Activated naive CD4-positive, alpha-beta T cell treated with anti-CD3 and anti-CD28 coated beads, Interleukin-2, amount 50 U/mL, for 24 hours (primary cell): ENCODE measurements at regions not wholly inside any gene's neighbourhood (a gene's known extent, or its start where the extent isn't known, plus 50 kb on each side); places are given as distances from the start of the nearest gene placed in this dataset.

Source experiments
- H3K27ac Mint-ChIP-seq: one replicate; pipeline ENCODE4 v1.8.0; 2021; ENCODE audit warnings: mild to moderate bottlenecking, mixed read lengths
- H3K27me3 Mint-ChIP-seq: one replicate; pipeline ENCODE4 v1.8.0; 2021; ENCODE audit warnings: mixed read lengths
- H3K36me3 Mint-ChIP-seq: one replicate; pipeline ENCODE4 v1.8.0; 2021; ENCODE audit warnings: mixed read lengths
- H3K4me1 Mint-ChIP-seq: one replicate; pipeline ENCODE4 v1.8.0; 2021; ENCODE audit warnings: mixed read lengths
- H3K4me3 Mint-ChIP-seq: one replicate; pipeline ENCODE4 v1.8.0; 2021; ENCODE audit warnings: mild to moderate bottlenecking, mixed read lengths
- H3K9me3 Mint-ChIP-seq: one replicate; pipeline ENCODE4 v1.8.0; 2021; ENCODE audit warnings: mixed read lengths

GRCh38 chr3:68485051-68485450, 447.3 kb downstream of the TAFA4 start:
- H3K27me3 Mint-ChIP-seq, result no peaks in the 10 kb centered on the region
- H3K36me3 Mint-ChIP-seq, result peaks cover 7% of the 10 kb centered on the region
- H3K4me1 Mint-ChIP-seq, result no peaks in the 10 kb centered on the region
- H3K9me3 Mint-ChIP-seq, result no peaks in the 10 kb centered on the region
- no peak overlapping the region for H3K27ac Mint-ChIP-seq
- no peak overlapping the region for H3K4me3 Mint-ChIP-seq

- peaks cover 7% of the 10 kb centered on the region for H3K36me3 Mint-ChIP-seq
- no peak overlapping the region for H3K4me3 Mint-ChIP-seq
- no peaks in the 10 kb centered on the region for H3K4me1 Mint-ChIP-seq
- no peaks in the 10 kb centered on the region for H3K27me3 Mint-ChIP-seq
- no peaks in the 10 kb centered on the region for H3K9me3 Mint-ChIP-seq
- H3K27ac Mint-ChIP-seq, result no peak overlapping the region
These were observed 448.7 kb downstream of the TAFA4 start for GRCh38 chr3:68483601-68484000.

DNA sequence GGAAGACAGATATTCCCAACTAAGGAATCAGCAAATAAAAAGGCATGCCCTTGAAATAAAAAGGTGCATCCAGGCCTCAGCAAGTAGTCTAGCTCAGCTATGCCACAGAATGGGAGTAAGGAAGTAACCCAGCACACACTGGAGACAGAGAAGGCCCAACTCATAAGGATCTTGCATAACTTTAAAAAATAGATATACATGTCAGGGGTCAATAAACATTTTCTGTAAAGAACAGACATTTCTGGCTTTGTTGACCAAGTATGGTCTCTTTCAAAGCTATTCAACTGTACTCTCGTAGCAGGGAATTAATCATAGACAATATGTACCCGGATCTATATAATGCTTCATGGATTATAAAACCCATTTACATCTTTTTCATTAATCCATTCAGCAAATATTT, 449.3 kb downstream of the TAFA4 start:
- Mint-ChIP-seq H3K27ac (no peak overlapping the region), H3K4me1 (no peaks in the 10 kb centered on the region)

GRCh38 chr3:68482565-68482964, 449.8 kb downstream of the TAFA4 start:
- H3K27ac Mint-ChIP-seq, result no peak overlapping the region
- no peaks in the 10 kb centered on the region for H3K4me1 Mint-ChIP-seq
- H3K27me3 Mint-ChIP-seq, result no peaks in the 10 kb centered on the region
- H3K36me3 Mint-ChIP-seq, result peaks cover 7% of the 10 kb centered on the region
- no peak overlapping the region for H3K4me3 Mint-ChIP-seq
- H3K9me3 Mint-ChIP-seq, result no peaks in the 10 kb centered on the region

More for the DNA sequence above, 449.3 kb downstream of the TAFA4 start:
- Mint-ChIP-seq H3K36me3 (peaks cover 7% of the 10 kb centered on the region), H3K4me3 (no peak overlapping the region), H3K9me3 (no peaks in the 10 kb centered on the region), H3K27me3 (no peaks in the 10 kb centered on the region)

- Mint-ChIP-seq H3K27ac (no peak overlapping the region), H3K36me3 (peaks cover 7% of the 10 kb centered on the region), H3K4me3 (no peak overlapping the region), H3K4me1 (no peaks in the 10 kb centered on the region), H3K27me3 (no peaks in the 10 kb centered on the region), H3K9me3 (no peaks in the 10 kb centered on the region)
These were observed 452.6 kb downstream of the TAFA4 start for GRCh38 chr3:68479779-68480178.

DNA sequence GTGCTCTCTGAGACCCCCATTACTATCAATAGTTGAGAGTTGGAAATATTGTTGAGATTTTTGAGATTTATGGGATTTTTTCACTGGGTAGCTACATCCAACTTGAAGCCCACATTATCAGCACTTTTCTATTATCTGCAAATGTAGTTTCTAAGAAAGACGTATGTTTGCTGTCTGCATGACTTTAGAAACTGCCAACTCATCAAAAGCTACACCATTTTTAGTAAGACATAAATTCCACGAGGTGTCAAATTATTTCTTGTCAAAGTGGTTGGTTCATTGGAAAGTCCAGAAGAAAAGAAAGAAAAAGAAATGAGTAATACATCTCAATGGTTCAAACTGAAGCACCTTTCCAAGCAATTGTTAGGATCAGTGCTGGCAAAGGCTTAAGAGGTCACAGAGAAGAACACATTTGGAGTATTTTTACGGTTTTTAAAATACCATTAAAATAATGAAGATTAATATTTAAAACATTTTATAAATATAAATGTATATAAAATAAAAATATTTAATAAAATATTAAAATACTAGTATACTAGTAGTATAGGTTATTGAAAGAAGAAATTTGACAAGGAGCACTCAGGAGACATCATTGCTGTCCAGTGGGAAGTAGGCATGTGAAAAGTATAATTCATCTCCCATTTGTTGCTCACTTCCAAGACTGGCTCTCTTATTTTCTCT, 463.5 kb downstream of the TAFA4 start:
- no peaks in the 10 kb centered on the region for H3K9me3 Mint-ChIP-seq
- H3K4me1 Mint-ChIP-seq, result no peaks in the 10 kb centered on the region
- H3K27me3 Mint-ChIP-seq, result no peaks in the 10 kb centered on the region
- no peak overlapping the region for H3K4me3 Mint-ChIP-seq
- no peak overlapping the region for H3K27ac Mint-ChIP-seq
- no peaks in the 10 kb centered on the region for H3K36me3 Mint-ChIP-seq

GRCh38 chr3:68467465-68467864, 464.9 kb downstream of the TAFA4 start:
- Mint-ChIP-seq H3K36me3 (no peaks in the 10 kb centered on the region), H3K4me1 (no peaks in the 10 kb centered on the region), H3K27ac (no peak overlapping the region), H3K4me3 (no peak overlapping the region), H3K9me3 (no peaks in the 10 kb centered on the region), H3K27me3 (no peaks in the 10 kb centered on the region)

DNA sequence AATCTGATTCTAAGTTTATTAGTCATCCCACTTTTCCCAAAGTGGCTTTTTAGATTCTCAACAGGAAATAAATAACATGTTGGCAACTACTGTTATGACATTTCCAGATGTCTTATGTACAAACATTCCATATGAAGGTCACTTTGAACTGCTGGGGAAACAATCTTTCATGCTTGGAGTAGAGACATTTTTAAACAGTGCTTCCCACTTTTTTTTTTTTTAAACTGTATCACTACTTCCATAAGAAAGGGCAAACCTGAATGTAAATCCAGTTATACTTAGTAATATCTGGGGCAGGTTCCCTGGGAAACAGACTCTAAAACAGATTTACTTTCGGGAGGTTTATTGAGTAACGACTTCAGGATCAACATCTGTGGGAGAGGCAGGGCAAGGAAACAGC, 473.8 kb downstream of the TAFA4 start:
- no peaks in the 10 kb centered on the region for H3K27me3 Mint-ChIP-seq
- H3K9me3 Mint-ChIP-seq, result peaks cover 13% of the 10 kb centered on the region
- H3K4me3 Mint-ChIP-seq, result no peak overlapping the region
- no peak overlapping the region for H3K27ac Mint-ChIP-seq
- H3K4me1 Mint-ChIP-seq, result no peaks in the 10 kb centered on the region
- H3K36me3 Mint-ChIP-seq, result peaks cover 11% of the 10 kb centered on the region

GRCh38 chr3:68448510-68449383, 483.6 kb downstream of the TAFA4 start:
- Mint-ChIP-seq H3K36me3 (peaks cover 3% of the 10 kb centered on the region), H3K27me3 (no peaks in the 10 kb centered on the region), H3K4me3 (no peak overlapping the region), H3K27ac (no peak overlapping the region), H3K4me1 (no peaks in the 10 kb centered on the region), H3K9me3 (peaks cover 3% of the 10 kb centered on the region)

DNA sequence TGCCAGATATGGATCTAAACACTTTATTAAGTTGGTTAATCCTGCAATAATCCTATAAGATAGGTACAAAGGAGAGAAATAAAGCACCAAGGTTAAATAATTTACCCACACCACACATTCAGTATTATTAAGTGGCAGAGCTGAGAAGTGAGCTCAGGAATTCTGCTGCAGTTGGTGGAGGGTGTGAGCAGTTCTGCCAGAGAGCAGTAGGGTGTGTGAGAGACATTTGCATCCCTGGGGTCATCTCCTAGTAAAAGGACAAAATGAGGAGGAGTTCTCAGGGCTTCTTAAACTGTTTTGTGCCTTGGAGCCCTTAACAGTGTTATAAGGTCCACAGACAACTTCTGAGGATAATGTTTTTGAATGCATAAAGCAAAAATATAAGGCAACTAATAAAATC, 484.5 kb downstream of the TAFA4 start:
- H3K27ac Mint-ChIP-seq, result no peak overlapping the region
- H3K9me3 Mint-ChIP-seq, result peaks cover 3% of the 10 kb centered on the region
- H3K4me3 Mint-ChIP-seq, result no peak overlapping the region

GRCh38 chr3:68441054-68441453, 491.3 kb downstream of the TAFA4 start:
- Mint-ChIP-seq H3K4me3 (no peak overlapping the region), H3K27me3 (no peaks in the 10 kb centered on the region), H3K36me3 (peaks cover 7% of the 10 kb centered on the region), H3K9me3 (peaks cover 5% of the 10 kb centered on the region), H3K4me1 (no peaks in the 10 kb centered on the region), H3K27ac (no peak overlapping the region)

More for the DNA sequence above, 484.5 kb downstream of the TAFA4 start:
- Mint-ChIP-seq H3K36me3 (peaks cover 3% of the 10 kb centered on the region), H3K4me1 (no peaks in the 10 kb centered on the region), H3K27me3 (no peaks in the 10 kb centered on the region)

GRCh38 chr3:68436619-68437401, 495.5 kb downstream of the TAFA4 start:
- H3K9me3 Mint-ChIP-seq, result peaks cover 5% of the 10 kb centered on the region
- no peak overlapping the region for H3K27ac Mint-ChIP-seq
- no peak overlapping the region for H3K4me3 Mint-ChIP-seq
- no peaks in the 10 kb centered on the region for H3K4me1 Mint-ChIP-seq
- H3K27me3 Mint-ChIP-seq, result no peaks in the 10 kb centered on the region
- peaks cover 4% of the 10 kb centered on the region for H3K36me3 Mint-ChIP-seq

DNA sequence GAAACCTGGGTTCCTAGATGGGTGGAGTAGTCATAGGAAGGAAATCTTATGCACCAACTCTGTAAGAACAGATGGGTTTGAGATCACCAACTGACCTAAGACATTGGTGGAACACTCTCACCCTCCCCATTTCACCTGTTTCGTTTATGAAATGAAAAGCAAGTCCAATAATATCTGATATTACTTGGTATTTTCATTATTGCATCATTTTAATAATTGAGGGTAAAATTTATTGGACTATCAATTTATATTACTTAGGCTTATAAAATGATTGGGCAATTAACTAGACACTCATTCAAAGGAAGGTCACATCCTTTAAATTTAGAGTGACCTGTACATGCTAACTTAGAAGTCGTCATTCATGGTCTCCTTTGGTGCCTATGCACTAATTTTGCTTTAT, 503.9 kb downstream of the TAFA4 start:
- H3K4me3 Mint-ChIP-seq, result no peak overlapping the region
- H3K27me3 Mint-ChIP-seq, result no peaks in the 10 kb centered on the region
- no peak overlapping the region for H3K27ac Mint-ChIP-seq
- no peaks in the 10 kb centered on the region for H3K36me3 Mint-ChIP-seq
- no peaks in the 10 kb centered on the region for H3K9me3 Mint-ChIP-seq
- H3K4me1 Mint-ChIP-seq, result no peaks in the 10 kb centered on the region

- peaks cover 3% of the 10 kb centered on the region for H3K36me3 Mint-ChIP-seq
- no peak overlapping the region for H3K27ac Mint-ChIP-seq
- no peaks in the 10 kb centered on the region for H3K27me3 Mint-ChIP-seq
- H3K4me1 Mint-ChIP-seq, result no peaks in the 10 kb centered on the region
- no peak overlapping the region for H3K4me3 Mint-ChIP-seq
- no peaks in the 10 kb centered on the region for H3K9me3 Mint-ChIP-seq
These were observed 507.4 kb downstream of the TAFA4 start for GRCh38 chr3:68424796-68425460.

DNA sequence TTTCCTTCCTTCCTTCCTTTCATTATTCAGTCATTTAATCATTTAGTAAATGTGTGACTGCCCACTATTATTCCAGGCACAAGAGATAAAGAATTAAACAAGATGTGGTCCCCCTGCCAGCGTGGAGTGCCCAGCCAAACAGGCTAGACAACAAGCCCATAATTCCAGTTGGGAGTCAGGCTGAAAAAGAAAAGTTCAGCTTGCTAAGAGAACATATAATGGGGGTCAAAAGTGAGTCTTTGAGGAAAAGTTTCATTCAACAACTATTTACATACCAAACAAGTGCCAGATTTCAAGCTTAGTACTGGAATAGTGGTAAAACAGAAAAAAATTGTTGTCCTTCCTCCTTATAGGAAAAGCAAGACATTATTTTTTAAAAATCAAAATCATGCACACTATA, 523.7 kb downstream of the TAFA4 start:
- Mint-ChIP-seq H3K36me3 (no peaks in the 10 kb centered on the region), H3K9me3 (no peaks in the 10 kb centered on the region), H3K27me3 (no peaks in the 10 kb centered on the region), H3K27ac (no peak overlapping the region), H3K4me3 (no peak overlapping the region), H3K4me1 (no peaks in the 10 kb centered on the region)
